SH-SY5Y (cell line): ENCODE measurements at regions not wholly inside any gene's neighbourhood (a gene's known extent, or its start where the extent isn't known, plus 50 kb on each side); places are given as distances from the start of the nearest gene placed in this dataset.

Experiments used
- GATA2 ChIP-seq: IDR thresholded peaks from 2 replicates; pipeline ENCODE4 v1.6.1; 2011; ENCODE audit warnings: mild to moderate bottlenecking, low read depth, low read length
- GATA3 ChIP-seq: IDR thresholded peaks from 2 replicates; pipeline ENCODE4 v1.6.1; 2011; ENCODE audit warnings: low read depth, mild to moderate bottlenecking, low read length, moderate library complexity

- TF ChIP-seq GATA2 (no peak), GATA3 (no peak)
These were observed 507.4 kb downstream of the MAFB start for GRCh38 chr20:40181676-40182075.
